HG02840 (cell line): ENCODE measurements at regions not wholly inside any gene's neighbourhood (a gene's known extent, or its start where the extent isn't known, plus 50 kb on each side); places are given as distances from the start of the nearest gene placed in this dataset.

Source experiments
- ATAC-seq: cut with Tn5 transposase; IDR thresholded peaks from one replicate; pipeline ENCODE4 v1.9.1; 2021; ENCODE audit warnings: mild to moderate bottlenecking, moderate library complexity, moderate number of reproducible peaks; ENCODE audit not compliant: unreplicated experiment, low FRiP score

- no peak for ATAC-seq
Measured at GRCh38 chr13:85742355-85742754, 56.9 kb downstream of the SLITRK6 start.

- no peak for ATAC-seq
Measured at GRCh38 chr13:85741017-85741416, 58.2 kb downstream of the SLITRK6 start.

GRCh38 chr13:85738696-85739320 is 60.4 kb downstream of the SLITRK6 start:
- no peak for ATAC-seq

GRCh38 chr13:85737952-85738351 is 61.3 kb downstream of the SLITRK6 start:
- no peak for ATAC-seq

GRCh38 chr13:85729296-85729695 is 69.9 kb downstream of the SLITRK6 start:
- no peak for ATAC-seq

- ATAC-seq: no peak
Measured at GRCh38 chr13:85728811-85729210, 70.4 kb downstream of the SLITRK6 start.

GRCh38 chr13:85725433-85725832 is 73.8 kb downstream of the SLITRK6 start:
- no peak for ATAC-seq

GRCh38 chr13:85724546-85725432 is 74.4 kb downstream of the SLITRK6 start:
- ATAC-seq: no peak

GRCh38 chr13:85719749-85720148 is 79.5 kb downstream of the SLITRK6 start:
- no peak for ATAC-seq

GRCh38 chr13:85717921-85718320 is 81.3 kb downstream of the SLITRK6 start:
- ATAC-seq: no peak

GRCh38 chr13:85710545-85710944 is 88.7 kb downstream of the SLITRK6 start:
- ATAC-seq: no peak

GRCh38 chr13:85709721-85710120 is 89.5 kb downstream of the SLITRK6 start:
- no peak for ATAC-seq

GRCh38 chr13:85709072-85709471 is 90.1 kb downstream of the SLITRK6 start:
- no peak for ATAC-seq

- no peak for ATAC-seq
Measured at GRCh38 chr13:85700906-85701305, 98.3 kb downstream of the SLITRK6 start.

GRCh38 chr13:85698256-85698655 is 101.0 kb downstream of the SLITRK6 start:
- ATAC-seq: no peak

GRCh38 chr13:85694992-85695391 is 104.2 kb downstream of the SLITRK6 start:
- ATAC-seq: no peak

- no peak for ATAC-seq
Measured at GRCh38 chr13:85693889-85694511, 105.2 kb downstream of the SLITRK6 start.

GRCh38 chr13:85690368-85690767 is 108.9 kb downstream of the SLITRK6 start:
- ATAC-seq: no peak

- ATAC-seq: no peak
Measured at GRCh38 chr13:85685436-85685835, 113.8 kb downstream of the SLITRK6 start.

GRCh38 chr13:85675151-85675907 is 123.9 kb downstream of the SLITRK6 start:
- no peak for ATAC-seq

GRCh38 chr13:85671336-85671735 is 127.9 kb downstream of the SLITRK6 start:
- no peak for ATAC-seq
